HG02885 (cell line): ENCODE measurements at regions not wholly inside any gene's neighbourhood (a gene's known extent, or its start where the extent isn't known, plus 50 kb on each side); places are given as distances from the start of the nearest gene placed in this dataset.
"Not testable (repeated sequence)": the region's sequence is repeated elsewhere in the genome, so short reads cannot be mapped to it uniquely, and the experiment has no call there.

ENCODE experiments used
- ATAC-seq: cut with Tn5 transposase; IDR thresholded peaks from one replicate; pipeline ENCODE4 v1.9.1; 2021; ENCODE audit warnings: mild to moderate bottlenecking; ENCODE audit not compliant: unreplicated experiment, poor library complexity

DNA sequence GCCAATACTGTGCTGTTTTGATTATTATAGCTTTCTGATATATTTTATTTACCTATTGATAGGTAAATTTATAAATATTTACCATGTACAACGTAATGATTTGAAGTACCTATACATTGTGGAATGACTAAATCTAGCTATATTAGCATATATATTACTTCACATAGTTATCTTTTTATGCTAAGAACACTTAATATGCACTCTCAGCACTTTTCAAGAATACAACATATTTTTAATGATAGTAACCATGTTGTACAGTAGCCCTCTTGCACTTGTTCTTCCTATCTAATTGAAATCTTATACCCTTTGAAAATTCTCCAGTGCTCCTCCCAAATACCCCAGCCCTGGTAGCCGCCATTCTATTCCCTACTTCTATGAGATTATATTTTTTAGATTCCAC is 604.0 kb upstream of the KIF2B start:
- ATAC-seq, result no peak

DNA sequence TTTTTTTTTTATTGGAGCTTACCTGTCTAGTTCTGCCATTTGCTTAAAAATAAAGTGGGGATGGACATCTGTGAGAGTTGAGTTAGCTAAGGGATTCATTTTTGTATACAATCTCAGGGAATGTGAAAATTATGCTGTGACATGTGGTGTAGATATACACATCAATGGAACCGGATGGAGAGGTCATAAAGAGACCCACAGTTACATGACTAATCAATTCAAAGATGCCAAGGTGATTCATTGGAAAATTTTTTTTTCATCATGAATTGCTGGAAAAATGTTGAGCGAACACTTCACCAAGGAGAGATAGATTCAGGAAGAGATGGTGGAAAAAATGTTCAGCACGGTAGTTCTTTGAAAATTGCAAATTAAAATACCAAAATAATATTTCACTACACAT is 605.4 kb upstream of the KIF2B start:
- no peak for ATAC-seq

DNA sequence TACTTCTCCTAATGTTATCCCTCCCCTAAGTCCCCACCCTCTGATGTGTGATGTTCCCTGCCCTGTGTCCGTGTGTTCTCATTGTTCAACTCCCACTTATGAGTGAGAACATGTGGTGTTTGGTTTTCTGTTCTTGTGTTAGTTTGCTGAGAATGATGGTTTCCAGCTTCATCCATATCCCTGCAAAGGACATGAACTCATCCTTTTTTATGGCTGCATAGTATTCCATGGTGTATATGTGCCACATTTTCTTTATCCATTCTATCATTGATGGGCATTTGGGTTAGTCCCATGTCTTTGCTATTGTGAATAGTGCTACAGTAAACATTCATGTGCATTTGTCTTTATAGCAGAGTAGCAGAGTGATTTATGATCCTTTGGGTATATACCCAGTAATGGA is 613.8 kb upstream of the KIF2B start:
- ATAC-seq, result not testable (repeated sequence)

DNA sequence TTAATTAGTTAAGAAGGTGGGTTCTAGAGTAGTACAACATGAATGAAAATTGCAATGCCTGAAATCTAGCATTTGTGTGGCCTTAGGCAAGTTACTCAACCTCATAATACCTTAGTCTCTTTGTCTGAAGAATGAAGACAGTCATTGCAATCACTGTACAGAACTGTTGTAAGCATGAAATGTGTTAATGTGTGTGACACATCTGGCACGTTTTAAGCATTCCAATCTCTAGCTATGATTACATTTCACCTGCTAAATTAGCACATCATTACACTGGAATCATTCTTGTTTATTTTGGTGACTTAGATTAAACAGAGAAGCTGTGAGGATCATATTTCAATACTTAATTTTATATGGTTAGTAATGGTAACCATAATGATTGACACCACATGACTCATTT is 629.7 kb upstream of the KIF2B start:
- no peak for ATAC-seq

DNA sequence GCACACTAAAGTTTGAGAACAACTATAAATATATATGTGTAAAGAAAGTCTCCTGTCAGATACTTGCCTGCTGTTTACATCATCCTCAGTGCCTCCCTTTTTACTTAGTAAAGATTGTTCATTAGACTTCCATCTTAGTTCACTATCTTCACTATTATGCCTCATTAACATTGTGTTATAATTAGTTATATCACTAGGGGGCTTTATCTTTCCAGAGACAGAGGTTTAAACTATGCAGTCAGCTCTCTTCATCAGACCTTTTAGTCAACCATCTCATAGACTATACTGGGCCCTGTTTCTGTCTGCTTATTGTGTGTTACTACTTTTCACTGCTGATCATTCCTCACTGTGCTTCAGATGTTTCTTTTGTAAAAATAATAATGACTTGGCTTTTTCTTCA is 630.8 kb upstream of the KIF2B start:
- ATAC-seq, result no peak

DNA sequence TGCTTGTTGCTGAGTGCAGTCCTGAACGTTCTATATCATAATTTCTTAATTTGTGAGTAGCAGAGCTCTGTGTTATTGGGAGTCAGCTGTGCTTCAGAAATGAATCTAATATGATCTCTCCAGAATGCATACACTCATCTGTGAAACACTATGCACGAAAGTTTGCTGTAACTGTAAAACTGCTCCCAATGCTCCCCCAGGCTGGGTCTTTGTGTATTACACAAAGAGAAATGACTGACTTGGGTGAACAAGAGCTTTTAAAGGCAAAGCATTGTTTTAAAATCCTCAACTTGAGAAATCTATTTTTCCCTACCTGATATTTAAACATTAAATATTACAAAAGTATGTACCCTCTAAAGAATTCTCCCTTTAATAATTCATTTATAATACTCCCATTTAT is 636.7 kb upstream of the KIF2B start:
- ATAC-seq, result no peak

DNA sequence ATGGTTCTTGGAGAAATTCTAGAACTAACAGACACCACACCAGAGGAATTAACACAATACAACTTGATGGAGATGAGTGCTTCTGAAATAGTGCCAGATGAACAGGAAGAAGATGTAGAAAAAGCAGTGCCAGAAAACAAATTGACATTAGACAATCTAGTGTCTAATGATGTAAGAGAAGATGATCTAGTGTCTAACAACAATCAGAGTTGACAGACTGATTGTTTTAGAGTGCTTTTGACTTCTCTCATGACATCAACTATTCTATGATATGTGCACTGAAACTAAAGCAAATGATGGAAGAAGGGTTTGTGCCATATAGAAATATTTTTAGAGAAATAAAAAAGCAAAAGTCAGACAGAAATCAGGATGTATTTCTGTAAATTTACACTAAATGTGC is 646.1 kb upstream of the KIF2B start:
- ATAC-seq, result no peak

DNA sequence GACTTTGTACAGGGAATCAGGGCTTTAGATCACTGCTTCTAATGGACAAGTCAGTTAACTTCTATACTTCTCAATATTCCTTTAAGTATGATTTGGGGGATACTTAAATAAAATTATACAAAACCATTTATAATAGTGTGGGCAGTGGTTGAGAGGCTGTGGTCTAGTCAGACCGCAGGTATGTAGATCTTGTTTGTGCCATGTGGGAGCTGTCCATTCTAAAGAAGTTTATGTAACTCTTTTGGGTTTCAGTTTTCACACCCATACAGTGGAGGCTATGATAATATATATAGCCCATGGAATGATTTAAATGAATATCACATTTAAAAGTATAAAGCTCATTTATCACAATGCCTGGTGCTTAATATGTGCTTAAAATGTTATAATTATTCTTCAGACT is 654.3 kb upstream of the KIF2B start:
- no peak for ATAC-seq

DNA sequence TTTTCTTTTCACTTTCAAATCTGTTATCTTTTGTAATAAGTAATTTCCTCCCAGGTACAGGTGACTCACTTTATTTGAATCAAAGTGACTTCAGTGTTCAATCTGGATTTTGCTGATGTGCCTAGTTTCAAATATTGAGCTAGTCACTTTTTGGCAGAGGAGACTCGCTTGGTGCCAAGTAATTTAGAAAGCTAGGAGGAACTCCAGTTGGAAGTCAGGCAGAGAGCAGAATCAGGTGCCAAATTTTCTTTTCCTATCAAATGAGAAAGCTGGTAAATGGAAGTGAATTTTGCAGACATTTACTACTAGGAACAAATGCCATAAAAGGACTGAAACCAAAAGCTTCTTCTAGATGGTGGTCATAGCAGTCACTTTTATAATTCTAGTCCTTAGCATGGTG is 656.0 kb upstream of the KIF2B start:
- ATAC-seq, result no peak

DNA sequence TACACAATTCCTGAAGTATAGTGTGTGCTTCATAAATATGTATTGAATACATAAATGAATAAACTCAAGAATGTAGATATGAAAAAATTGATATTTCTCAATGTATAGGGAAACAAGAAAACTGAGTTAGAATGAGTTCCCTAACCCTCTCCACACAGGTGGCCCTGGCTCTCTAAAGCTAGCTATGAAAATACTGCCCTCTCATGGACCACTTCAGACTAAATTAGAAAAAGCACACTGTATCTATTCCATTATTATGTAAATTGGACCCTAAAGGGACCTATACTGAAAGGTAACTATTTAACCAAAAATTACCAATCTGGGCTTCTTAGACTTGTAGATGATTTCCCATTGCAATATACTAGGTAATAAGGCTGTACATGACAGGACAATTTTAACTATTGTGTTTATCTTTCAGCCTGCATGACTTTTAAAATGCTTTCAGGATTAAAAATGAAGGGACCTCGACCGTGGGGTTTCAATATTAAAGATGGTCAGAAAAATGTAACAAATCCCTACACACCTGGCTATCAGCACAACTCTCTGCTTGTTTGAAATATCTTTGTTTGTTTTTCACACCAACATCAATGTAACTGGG is 672.5 kb upstream of the KIF2B start:
- no peak for ATAC-seq

DNA sequence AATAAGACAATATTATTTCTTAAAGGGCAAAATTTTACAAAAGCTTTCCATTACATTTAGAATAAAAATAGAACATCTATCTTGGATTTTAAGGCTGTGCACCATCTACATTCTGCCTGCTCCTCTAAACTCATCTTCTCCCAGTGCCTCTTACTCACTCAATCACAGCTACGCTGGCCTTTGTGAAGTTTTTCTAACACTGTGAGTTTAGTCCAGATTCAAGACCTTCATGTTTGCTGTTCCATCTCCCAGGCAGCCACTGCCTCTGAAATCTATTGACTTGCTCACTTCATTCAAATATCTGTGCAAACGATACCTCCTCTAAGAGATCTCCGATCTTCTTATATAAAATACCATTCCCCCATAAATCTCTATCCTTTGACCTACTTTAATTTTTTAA is 673.4 kb upstream of the KIF2B start:
- ATAC-seq, result no peak

DNA sequence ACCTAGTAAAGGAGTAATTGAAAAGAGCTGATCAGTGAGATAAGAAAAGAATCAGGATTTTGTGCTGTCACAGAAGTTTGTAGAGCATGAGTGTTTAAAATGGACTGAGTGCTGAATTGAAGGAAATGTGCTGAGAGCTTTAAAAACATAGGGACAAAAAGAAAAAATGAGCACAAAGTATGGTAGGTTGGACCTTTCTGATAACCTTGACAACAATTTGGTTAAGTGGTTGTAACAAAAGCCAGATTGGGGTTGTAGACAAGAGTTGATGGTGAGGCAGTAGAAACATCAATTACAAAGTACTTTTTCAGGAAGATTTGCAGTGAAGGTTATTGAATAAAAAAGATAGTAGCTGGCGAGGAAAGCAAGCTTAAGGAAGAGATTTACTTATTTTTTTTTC is 674.7 kb upstream of the KIF2B start:
- no peak for ATAC-seq

DNA sequence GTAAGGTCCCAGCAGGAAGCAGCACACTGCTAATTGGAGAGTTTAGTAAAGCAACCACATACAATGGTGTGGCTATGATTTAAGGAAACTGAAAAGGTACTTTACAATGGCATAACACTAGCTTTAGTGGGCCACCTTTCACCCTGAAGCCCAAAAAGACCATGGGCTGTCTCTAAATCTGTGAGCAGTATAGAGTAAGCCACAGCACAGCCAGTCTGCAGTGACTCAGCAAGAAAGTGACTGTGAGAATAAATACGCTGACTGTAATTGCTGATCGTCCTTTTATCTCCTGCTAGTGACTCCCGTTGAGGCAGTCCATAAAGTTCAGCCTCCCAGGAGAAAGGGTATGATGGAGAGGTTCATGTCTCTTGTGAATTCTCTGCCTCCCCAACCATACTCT is 679.8 kb upstream of the KIF2B start:
- ATAC-seq, result no peak

DNA sequence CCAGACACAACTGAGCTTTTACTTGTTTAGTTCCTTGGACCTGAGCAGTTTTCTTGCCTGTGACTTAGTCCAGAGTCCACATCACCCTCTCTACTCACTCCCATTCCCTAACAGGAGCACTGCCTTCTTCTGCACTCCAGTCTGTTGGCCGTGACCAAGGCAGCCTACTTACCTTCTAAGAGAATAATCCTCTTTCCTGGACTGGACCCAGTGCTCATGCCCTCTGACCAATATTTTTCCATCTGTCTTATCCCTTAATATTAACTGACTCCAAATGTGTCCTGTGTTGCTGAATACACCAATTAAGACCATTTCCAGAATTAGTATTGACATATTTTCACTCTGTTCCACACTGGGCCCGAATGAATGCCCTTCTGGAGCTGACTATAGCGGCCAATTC is 681.0 kb upstream of the KIF2B start:
- ATAC-seq, result no peak

DNA sequence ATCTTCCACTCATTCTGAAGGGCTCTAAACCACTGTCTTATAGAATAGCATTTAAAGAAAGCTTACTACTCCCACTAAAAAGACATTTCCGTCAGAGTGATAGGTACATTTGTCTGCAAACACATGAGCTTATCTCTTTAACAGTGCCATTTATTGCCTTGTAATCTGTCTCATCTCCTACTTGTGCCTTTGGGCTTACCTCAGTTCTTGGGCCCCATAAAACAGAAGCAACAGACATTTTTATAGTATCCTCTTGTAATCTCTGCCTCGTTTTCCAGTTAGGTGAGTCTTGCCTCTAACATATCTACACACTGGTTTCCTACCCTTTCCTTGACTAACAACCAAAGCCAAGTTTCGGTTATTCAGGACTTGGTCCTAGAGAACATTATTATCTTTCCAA is 681.4 kb upstream of the KIF2B start:
- no peak for ATAC-seq

DNA sequence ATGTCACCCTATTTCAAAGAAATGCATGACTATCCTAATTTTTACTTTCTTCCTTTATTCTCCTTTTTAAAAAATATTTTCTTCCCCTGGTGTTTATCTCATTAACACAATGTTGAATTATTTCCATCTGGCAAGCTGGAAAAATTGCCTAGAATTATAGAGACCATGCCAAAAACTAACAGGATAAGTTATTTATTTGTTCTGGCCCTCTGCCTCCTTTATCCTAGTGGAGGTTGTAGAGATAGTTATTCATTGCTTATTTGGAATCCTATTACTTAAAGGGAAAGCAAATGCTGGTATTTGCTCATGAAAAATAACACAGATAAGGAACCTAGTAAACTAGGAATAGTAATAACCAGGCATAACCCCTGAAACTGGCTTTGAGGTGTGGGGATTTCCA is 684.9 kb upstream of the KIF2B start:
- no peak for ATAC-seq

DNA sequence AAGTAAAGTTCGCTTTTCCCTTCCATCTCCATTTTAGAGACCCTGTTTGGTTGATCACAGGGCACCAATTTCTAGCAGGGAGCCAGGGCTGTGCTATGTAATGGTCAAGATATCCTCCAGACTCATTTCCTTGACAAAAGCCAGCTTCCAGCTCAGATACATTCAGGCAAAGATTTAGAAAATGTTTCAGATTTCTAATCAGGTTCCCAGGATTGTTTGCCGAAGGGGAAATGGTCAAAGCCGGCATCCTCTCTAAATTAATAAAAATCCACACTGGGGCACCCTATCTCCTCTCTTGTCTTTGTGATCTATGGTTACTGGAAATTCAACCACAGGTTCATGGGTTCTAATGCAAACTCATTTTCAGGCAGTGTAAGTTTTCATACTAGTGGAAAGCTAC is 686.8 kb upstream of the KIF2B start:
- no peak for ATAC-seq

DNA sequence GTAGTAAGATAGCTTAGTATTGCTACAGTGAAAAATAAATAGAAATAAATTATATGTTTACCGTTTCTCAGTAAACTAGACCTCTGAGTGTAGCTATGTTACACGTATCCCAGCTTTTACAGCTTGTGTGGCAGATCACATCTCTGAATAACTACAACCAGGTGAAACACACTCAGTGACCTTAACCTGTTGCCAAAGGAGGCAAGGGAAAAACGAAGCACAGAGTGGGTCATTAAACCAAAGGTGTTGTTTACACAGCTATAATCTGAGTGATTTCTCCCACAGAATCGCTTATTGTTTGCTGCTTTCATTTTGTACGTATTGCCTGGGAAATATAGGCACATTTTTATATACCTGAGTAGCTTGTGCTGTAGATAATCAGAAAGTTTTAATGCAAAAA is 688.2 kb upstream of the KIF2B start:
- ATAC-seq, result no peak

DNA sequence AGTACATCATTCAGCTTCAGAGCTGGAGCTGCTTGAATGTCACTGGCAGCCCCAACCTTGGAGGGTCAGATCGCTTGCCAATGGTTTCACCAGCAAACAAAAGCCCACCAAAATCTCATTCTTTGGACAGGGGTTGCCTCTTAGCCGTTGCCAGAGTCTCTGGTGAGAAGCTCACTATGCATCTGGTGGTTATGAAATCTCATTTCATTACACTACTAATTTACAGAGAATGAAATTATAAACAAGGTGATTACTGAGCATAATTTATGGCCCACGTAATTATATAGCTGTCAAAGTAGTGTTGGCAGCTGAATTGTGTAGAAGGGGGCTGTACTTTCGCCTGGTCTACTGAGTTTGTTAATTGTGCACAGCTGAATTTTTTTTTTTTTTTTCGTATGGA is 688.9 kb upstream of the KIF2B start:
- no peak for ATAC-seq

DNA sequence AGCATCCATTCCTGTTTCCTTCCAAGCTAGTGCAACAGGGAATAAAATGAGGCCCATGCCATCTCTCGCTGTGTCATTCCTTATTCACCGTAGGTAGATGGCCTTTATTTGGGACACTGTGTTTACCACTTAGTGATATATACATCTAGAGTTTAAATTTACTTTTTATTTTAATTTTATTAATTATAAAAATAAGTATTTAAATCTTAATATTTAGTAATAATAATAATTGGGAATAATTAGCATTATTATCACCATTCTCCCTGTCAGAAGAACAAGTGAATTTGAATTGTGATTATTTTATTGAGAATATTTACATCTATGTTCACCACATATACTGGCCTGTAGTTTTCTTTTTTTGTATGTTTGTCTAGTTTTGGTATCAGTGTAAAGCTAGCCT is 692.9 kb upstream of the KIF2B start:
- no peak for ATAC-seq

DNA sequence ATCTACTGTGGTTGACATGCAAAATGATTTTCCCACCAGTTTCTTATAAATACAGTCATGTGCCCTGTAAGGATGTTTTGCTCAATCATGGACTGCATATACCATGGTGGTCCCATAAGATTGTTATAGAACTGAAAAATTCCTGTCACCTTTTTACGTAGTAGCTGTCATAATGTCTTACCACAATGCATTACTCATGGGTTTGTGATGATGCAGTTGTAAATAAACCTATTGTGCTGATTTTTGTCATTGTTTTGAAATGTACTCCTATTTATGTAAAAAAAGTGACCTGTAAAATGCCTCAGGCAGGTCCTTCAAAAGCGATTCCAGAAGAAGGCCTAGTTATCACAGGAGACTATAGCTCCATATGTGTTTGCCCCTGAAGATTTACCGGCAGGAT is 695.4 kb upstream of the KIF2B start:
- ATAC-seq, result no peak

DNA sequence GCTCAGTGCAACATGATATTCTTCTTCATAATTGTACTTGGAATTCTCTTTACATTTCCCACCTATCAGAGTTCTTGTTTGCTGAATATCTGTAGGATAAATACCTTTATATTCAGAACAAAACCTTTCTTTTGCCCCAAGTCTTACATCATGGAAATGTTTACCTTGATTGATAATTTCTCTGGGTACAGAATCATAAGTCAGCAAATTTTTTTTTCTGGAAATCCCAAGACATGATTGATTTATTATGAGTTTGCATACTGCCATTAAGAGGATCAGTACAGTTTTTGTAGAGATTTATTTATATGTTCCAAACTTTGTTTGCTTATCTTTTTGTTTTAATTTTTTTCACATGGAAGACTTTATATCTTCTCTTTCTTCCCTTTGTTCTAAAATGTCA is 699.8 kb upstream of the KIF2B start:
- no peak for ATAC-seq

DNA sequence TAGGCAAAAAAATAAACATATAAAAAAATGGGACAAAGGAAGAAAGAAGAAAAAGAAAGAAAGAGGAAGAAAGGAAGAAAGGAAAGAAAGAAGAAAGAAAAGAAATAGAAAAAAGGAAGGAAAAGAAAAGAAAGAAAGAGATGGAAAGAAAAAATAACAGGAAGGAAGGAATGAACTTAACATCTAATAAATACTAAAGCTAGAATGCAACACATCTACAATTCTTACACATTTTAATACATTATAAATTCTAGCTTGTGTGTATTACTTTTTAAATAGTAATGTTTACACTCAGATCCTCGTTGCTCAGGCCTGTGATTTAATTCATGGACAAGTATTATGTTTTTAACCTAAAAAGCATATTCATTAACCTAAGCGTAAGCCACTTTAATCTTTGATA is 703.0 kb upstream of the KIF2B start:
- no peak for ATAC-seq
